ENCODE measurements at regions not wholly inside any gene's neighbourhood (a gene's known extent, or its start where the extent isn't known, plus 50 kb on each side); places are given as distances from the start of the nearest gene placed in this dataset.

GRCh38 chr5:133667217-133667616, 54.9 kb upstream of the FSTL4 start:
- no peak for TF ChIP-seq HDAC6 (IDR thresholded peaks at IDR 0.05; ENCODE audit: low read depth, low read length)
- no peak for TF ChIP-seq CTCF (IDR thresholded peaks at IDR 0.05; ENCODE audit: control extremely low read depth in 1 of 3, insufficient read depth in 1 of 3, low read depth in 1 of 3, low read length in 3 of 3)
